Ishikawa (cell line): ENCODE measurements at regions not wholly inside any gene's neighbourhood (a gene's known extent, or its start where the extent isn't known, plus 50 kb on each side); places are given as distances from the start of the nearest gene placed in this dataset.

Experiments used
- CEBPB ChIP-seq: IDR thresholded peaks from 2 replicates; pipeline ENCODE4 v1.6.1; 2012
- CREB1 ChIP-seq: IDR thresholded peaks from 2 replicates; pipeline ENCODE4 v1.6.1; 2012; ENCODE audit warnings: low read depth
- EGR1 ChIP-seq: IDR thresholded peaks from 2 replicates; pipeline ENCODE4 v1.6.1; 2012
- EP300 ChIP-seq: IDR thresholded peaks from 2 replicates; pipeline ENCODE4 v1.6.1; 2012; ENCODE audit warnings: borderline replicate concordance
- FOXM1 ChIP-seq: IDR thresholded peaks from 2 replicates; pipeline ENCODE4 v1.6.1; 2012; ENCODE audit warnings: low read depth, borderline replicate concordance
- NFIC ChIP-seq: IDR thresholded peaks from 2 replicates; pipeline ENCODE4 v1.6.1; 2012
- RAD21 ChIP-seq: IDR thresholded peaks from 2 replicates; pipeline ENCODE4 v1.6.1; 2012; ENCODE audit warnings: low read depth
- REST ChIP-seq: IDR thresholded peaks from 2 replicates; pipeline ENCODE4 v1.6.1; 2012; ENCODE audit warnings: low read depth, mild to moderate bottlenecking
- TEAD4 ChIP-seq: IDR thresholded peaks from 2 replicates; pipeline ENCODE4 v1.6.1; 2012
- YY1 ChIP-seq: IDR thresholded peaks from 2 replicates; pipeline ENCODE4 v1.6.1; 2012; ENCODE audit warnings: low read depth

- TF ChIP-seq TEAD4 (no peak), CREB1 (no peak), CEBPB (no peak), FOXM1 (no peak), REST (no peak), RAD21 (no peak), YY1 (no peak), NFIC (no peak), EGR1 (no peak), EP300 (no peak)
Observed at GRCh38 chr22:49609207-49609876, 218.3 kb downstream of the BRD1 start.
